NB4 (cell line): ENCODE measurements at regions not wholly inside any gene's neighbourhood (a gene's known extent, or its start where the extent isn't known, plus 50 kb on each side); places are given as distances from the start of the nearest gene placed in this dataset.

Experiments
- DNase-seq: peaks from one replicate; pipeline ENCODE4 v3.0.0; 2010; ENCODE audit warnings: low read depth
- H3K4me3 ChIP-seq: one replicate; pipeline ENCODE4 v1.5.1; 2011; ENCODE audit warnings: mild to moderate bottlenecking, low read depth, low read length, moderate library complexity
- MYC ChIP-seq: IDR thresholded peaks from 2 replicates; pipeline ENCODE4 v1.6.1; 2011; ENCODE audit warnings: low read depth, low read length
- POLR2A ChIP-seq: IDR thresholded peaks from 2 replicates; pipeline ENCODE4 v1.6.1; 2011; ENCODE audit warnings: mild to moderate bottlenecking; ENCODE audit not compliant: insufficient read length; ENCODE audit errors: extremely low read depth
- TF ChIP-seq, protein P1 (sequence below): IDR thresholded peaks from one replicate; pipeline ENCODE4 v1.5.1; 2012; ENCODE audit warnings: low read depth, low read length
- TF ChIP-seq, protein P2 (sequence below): IDR thresholded peaks from 2 replicates; pipeline ENCODE4 v1.6.1; 2011; ENCODE audit warnings: low read depth, low read length

GRCh38 chr3:65200310-65200970 lies 512.6 kb upstream of the ADAMTS9 start:
- DNase-seq = no peak
- H3K4me3 ChIP-seq = no peak overlapping the region
- TF ChIP-seq, protein P1, sequence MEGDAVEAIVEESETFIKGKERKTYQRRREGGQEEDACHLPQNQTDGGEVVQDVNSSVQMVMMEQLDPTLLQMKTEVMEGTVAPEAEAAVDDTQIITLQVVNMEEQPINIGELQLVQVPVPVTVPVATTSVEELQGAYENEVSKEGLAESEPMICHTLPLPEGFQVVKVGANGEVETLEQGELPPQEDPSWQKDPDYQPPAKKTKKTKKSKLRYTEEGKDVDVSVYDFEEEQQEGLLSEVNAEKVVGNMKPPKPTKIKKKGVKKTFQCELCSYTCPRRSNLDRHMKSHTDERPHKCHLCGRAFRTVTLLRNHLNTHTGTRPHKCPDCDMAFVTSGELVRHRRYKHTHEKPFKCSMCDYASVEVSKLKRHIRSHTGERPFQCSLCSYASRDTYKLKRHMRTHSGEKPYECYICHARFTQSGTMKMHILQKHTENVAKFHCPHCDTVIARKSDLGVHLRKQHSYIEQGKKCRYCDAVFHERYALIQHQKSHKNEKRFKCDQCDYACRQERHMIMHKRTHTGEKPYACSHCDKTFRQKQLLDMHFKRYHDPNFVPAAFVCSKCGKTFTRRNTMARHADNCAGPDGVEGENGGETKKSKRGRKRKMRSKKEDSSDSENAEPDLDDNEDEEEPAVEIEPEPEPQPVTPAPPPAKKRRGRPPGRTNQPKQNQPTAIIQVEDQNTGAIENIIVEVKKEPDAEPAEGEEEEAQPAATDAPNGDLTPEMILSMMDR = no peak
- TF ChIP-seq MYC = no peak
- TF ChIP-seq, protein P2, sequence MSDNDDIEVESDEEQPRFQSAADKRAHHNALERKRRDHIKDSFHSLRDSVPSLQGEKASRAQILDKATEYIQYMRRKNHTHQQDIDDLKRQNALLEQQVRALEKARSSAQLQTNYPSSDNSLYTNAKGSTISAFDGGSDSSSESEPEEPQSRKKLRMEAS = no peak
- no peak for TF ChIP-seq POLR2A

GRCh38 chr3:65196663-65197062 lies 508.9 kb upstream of the ADAMTS9 start:
- no peak overlapping the region for H3K4me3 ChIP-seq
- DNase-seq = no peak
- TF ChIP-seq, protein P1 = no peak
- TF ChIP-seq, protein P2 = no peak
- no peak for TF ChIP-seq POLR2A
- TF ChIP-seq MYC = no peak

GRCh38 chr3:65195211-65196006 lies 507.6 kb upstream of the ADAMTS9 start:
- DNase-seq = no peak
- TF ChIP-seq MYC (no peak), POLR2A (no peak)
- TF ChIP-seq, protein P2 = no peak
- TF ChIP-seq, protein P1 = no peak
- H3K4me3 ChIP-seq = no peak overlapping the region

DNA sequence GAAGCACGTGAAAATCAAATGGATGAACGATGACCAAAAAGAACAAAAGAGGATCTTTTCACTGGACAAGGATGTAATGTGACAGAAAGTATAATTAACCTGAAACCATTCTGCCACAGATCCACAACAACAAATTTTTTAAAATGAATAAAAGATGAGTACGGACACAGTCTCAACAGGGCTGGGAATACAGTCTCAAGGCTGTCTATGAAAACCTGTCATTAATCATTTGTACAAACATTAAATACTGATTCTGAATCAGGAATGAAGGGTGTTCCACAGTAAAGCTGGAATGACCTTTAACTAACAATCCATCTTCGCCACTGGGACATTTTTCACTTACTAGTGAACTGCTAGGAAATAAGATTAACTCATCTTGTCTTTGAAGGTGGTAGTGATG lies 506.9 kb upstream of the ADAMTS9 start:
- DNase-seq = no peak
- TF ChIP-seq, protein P2 = no peak
- TF ChIP-seq MYC = no peak
- H3K4me3 ChIP-seq = no peak overlapping the region

DNA sequence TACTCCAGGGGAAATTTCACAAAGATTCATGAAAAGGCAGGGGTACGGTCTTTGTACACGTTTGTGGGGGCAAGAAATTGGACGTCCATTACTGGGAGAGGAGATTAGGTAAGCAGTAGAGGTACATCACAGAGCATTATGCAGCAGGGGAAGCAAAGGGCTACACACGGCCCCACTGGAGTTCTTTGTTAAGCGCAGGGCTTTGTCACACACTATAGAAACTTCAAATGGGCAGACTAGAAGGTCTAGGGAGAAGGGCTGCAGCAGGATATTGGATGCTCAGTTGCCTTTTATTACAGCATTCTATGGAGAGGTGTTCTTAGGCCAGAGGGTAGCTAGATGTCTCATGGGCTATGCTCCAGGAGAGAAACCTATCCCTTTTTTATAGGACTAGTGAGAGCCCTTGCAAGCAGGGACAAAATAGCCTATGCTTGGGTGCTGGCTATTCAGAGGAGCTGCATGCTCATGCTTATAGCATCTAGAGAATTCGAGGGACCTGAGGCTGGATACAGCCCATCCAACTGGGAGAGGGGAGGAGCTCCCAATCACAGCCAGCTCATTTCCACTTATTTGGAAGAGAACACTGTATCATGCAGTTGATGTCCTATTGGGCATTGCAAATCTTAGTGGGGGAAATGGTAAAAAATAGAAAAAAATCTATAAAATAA lies 506.4 kb upstream of the ADAMTS9 start:
- H3K4me3 ChIP-seq = no peak overlapping the region
- TF ChIP-seq MYC (no peak), POLR2A (no peak)
- TF ChIP-seq, protein P1 = no peak
- TF ChIP-seq, protein P2 = no peak
- DNase-seq = no peak

- no peak for DNase-seq
- H3K4me3 ChIP-seq = no peak overlapping the region
- no peak for TF ChIP-seq POLR2A
- TF ChIP-seq, protein P1 = no peak
- TF ChIP-seq MYC = no peak
- TF ChIP-seq, protein P2 = no peak
Observed at GRCh38 chr3:65193531-65193930, 505.7 kb upstream of the ADAMTS9 start.
